Vagina (tissue), 2 donors: ENCODE measurements at regions not wholly inside any gene's neighbourhood (a gene's known extent, or its start where the extent isn't known, plus 50 kb on each side); places are given as distances from the start of the nearest gene placed in this dataset.

Experiments
- CTCF ChIP-seq, 3 experiments: fragments of 450-650 bp in 2 of 3; fragments of 200-600 bp in 1 of 3; sonication (generic) in 1 of 3; IDR thresholded peaks; one replicate each; pipeline ENCODE4 v1.5.1; 2017 to 2019; ENCODE audit warnings: antibody characterized with exemption in 3 of 3, mild to moderate bottlenecking in 2 of 3, moderate library complexity in 2 of 3
- POLR2A ChIP-seq, 2 donors: fragments of 450-650 bp; IDR thresholded peaks; one replicate each; pipeline ENCODE4 v1.6.1; 2017; ENCODE audit warnings: antibody characterized with exemption in 2 of 2, mild to moderate bottlenecking in 2 of 2, moderate library complexity in 2 of 2

GRCh38 chr3:65303431-65303830, 615.6 kb upstream of the ADAMTS9 start:
- TF ChIP-seq CTCF (IDR thresholded peaks at IDR 0.05), result no peak
- no peak for TF ChIP-seq POLR2A (IDR thresholded peaks at IDR 0.05)
